Adipose tissue (tissue), 3 donors: ENCODE measurements at regions not wholly inside any gene's neighbourhood (a gene's known extent, or its start where the extent isn't known, plus 50 kb on each side); places are given as distances from the start of the nearest gene placed in this dataset.

ENCODE experiments used
- H3K27ac ChIP-seq: one replicate; pipeline ENCODE4 v1.5.1; 2013; ENCODE audit warnings: low read depth, low read length
- WGBS, 3 donors: extraction: QIAGEN DNeasy Blood & Tissue Kit; methylation state at CpG; one replicate each; pipeline ENCODE4 v1.1.7; 2013; 5-methylcytosine and 5-hydroxymethylcytosine counted together
- donor health status: healthy with polysubstance abuse.
- donor health status: Bipolar disorder and iron deficiency.
- donor health status: healthy.

GRCh38 chr4:30783751-30784150 lies 63.6 kb downstream of the PCDH7 start:
- no peak overlapping the region for H3K27ac ChIP-seq

GRCh38 chr4:30789219-30789671 lies 69.1 kb downstream of the PCDH7 start:
- H3K27ac ChIP-seq: no peak overlapping the region
- WGBS, 3 donors: 10 to 30% (median 29%) methylated on average over 2 of the region's 2 CpGs

DNA sequence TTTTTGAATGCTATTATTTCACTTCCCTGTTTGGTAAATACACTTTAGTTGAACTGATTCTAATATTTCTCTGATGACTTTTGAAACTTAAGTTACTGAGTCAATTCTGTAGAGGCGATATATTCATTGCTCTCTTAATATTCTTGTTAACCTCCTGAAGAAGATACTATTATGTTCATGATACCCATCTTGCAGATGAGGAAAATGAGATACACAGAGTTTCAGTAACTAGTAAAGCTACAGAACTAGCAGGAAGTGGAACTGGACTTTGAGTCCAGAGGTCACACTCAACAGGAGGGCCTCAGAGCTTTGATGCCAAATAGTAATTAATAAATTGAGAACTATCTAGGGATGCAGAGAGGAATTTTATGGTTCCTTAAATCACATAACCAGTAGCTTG lies 70.0 kb downstream of the PCDH7 start:
- 89 to 92% (median 91%) methylated on average over 1 of the region's 1 CpG for WGBS, 3 donors
- H3K27ac ChIP-seq: no peak overlapping the region

DNA sequence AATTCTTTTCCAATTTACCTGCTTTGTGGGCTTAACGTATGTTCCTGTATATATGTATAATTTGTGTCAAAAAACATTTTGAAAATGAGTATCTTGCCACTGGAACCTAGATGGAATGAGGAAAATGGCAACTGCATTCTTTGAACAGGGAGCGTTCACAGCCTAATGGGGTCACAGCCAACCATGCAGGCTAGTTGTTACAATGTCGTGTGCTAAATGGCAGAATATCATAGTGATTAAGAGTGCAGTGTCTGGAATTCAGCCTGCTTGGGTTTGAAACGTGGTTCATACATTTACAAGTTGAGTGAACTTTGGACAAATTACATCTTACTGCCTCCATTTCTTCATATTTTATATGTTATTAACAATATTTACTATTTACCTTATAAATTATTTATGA lies 70.8 kb downstream of the PCDH7 start:
- H3K27ac ChIP-seq: no peak overlapping the region
- WGBS, 3 donors: 83 to 87% (median 84%) methylated on average over 4 of the region's 4 CpGs

GRCh38 chr4:30792601-30793000 lies 72.4 kb downstream of the PCDH7 start:
- 78 to 88% (median 86%) methylated on average over 3 of the region's 3 CpGs for WGBS, 3 donors

GRCh38 chr4:30801876-30802275 lies 81.7 kb downstream of the PCDH7 start:
- 64 to 77% (median 69%) methylated on average over 2 of the region's 2 CpGs for whole genome bisulfite sequencing, 3 donors
- H3K27ac ChIP-seq: no peak overlapping the region

More at GRCh38 chr4:30792601-30793000, 72.4 kb downstream of the PCDH7 start:
- H3K27ac ChIP-seq: no peak overlapping the region

DNA sequence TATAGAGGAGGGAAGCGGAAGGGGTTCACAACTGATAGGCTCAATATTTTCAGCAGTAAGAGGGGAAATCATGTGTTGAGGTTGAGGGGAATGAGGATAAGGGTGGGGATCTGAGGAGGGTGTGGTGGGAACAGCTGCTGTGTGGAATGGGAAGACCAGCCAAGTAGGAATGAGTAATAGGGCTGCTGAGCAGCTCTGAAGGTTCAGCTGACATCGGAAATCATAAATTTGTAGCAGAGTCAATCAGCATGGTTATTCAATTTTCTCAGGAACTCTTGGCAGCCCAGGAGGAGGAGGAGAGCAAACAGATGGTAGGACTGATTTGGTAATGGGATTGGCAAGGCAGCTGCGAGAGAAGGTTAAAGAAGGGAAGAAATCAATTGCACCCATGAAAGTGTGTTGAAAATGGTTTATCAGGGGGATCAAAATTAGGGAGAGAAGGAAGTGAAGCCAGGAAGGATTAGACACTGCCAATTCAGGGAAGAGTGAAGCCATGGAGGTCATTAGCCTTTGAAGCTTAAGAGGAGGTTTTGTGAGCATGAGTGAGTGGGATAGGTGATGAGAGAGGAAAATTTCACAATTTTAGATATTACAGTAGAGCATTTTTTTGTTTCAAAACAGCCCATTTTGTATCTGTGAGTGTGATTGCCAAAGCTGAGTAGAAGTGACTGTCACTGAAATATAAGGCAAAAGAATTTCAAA lies 82.6 kb downstream of the PCDH7 start:
- 61 to 67% (median 63%) methylated on average over 3 of the region's 3 CpGs for WGBS, 3 donors

GRCh38 chr4:30808276-30808675 lies 88.1 kb downstream of the PCDH7 start:
- H3K27ac ChIP-seq: no peak overlapping the region

More for the DNA sequence above, 82.6 kb downstream of the PCDH7 start:
- H3K27ac ChIP-seq: no peak overlapping the region

DNA sequence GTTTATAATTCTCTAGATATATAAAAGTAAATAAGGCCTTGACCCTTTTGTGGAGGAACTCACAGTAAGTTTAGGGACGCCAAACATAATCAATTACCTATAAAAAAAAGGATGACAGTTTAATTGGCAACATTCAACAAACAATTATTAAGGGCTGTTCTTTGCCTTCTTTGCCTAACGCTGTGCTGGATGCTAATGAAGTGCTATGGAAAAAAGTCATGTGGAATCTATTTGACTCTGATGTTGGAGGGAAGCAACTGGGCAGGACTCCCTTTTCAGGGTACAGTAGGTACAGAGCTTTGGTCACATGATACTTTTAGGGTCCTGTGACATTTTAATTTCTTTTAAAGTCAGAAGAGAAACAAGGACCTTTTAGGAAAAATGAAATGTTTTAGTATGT lies 91.1 kb downstream of the PCDH7 start:
- 58 to 75% (median 69%) methylated on average over 2 of the region's 2 CpGs for WGBS, 3 donors
- no peak overlapping the region for H3K27ac ChIP-seq

- 56 to 81% (median 74%) methylated on average over 2 of the region's 2 CpGs for WGBS, 3 donors
- H3K27ac ChIP-seq: no peak overlapping the region
These were observed 95.5 kb downstream of the PCDH7 start for GRCh38 chr4:30815685-30816084.

GRCh38 chr4:30817447-30817846 lies 97.3 kb downstream of the PCDH7 start:
- WGBS, 3 donors: 50 to 52% (median 51%) methylated on average over 1 of the region's 1 CpG
- no peak overlapping the region for H3K27ac ChIP-seq

DNA sequence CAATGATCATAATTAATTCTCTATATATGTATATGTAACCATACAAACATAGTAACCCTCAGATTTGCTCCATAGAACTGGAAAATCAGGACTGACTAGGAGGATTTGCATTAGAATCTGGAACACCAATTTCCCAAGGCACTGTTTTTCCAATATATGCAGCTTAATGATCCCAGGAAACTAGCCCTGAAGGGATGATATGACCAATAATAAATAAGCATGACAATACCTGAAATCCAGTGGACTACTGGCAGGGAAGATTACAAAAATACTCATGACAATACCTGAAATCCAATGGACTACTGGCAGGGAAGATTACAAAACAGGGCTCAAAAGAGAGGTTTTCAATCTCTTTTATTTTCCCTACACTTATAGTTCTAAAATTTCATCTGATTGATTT lies 98.4 kb downstream of the PCDH7 start:
- H3K27ac ChIP-seq: no peak overlapping the region

DNA sequence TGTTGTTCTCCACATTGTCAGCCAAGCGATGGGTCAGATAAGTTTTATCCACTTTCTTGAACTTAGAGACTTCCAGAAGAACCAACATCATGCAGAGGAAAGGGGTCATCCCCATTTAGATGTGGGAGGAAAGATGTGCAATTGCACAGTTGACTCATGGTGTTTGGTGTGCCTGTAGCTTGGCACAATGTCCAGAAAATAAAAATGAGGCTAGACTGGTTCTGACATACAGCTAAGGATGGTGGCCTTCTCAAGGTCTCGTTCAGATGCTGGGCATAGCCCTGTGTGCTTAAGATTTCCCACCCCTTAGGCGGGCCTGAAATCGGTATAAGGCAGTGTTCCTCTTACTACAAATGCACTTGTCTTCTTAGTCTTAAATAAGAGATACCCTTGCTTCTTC lies 101.1 kb downstream of the PCDH7 start:
- 82 to 91% (median 89%) methylated on average over 4 of the region's 4 CpGs for WGBS, 3 donors
- H3K27ac ChIP-seq: no peak overlapping the region

- WGBS, 3 donors: 74 to 76% (median 74%) methylated on average over 12 of the region's 12 CpGs
- H3K27ac ChIP-seq: no peak overlapping the region
These were observed 101.9 kb downstream of the PCDH7 start for GRCh38 chr4:30821859-30822612.

DNA sequence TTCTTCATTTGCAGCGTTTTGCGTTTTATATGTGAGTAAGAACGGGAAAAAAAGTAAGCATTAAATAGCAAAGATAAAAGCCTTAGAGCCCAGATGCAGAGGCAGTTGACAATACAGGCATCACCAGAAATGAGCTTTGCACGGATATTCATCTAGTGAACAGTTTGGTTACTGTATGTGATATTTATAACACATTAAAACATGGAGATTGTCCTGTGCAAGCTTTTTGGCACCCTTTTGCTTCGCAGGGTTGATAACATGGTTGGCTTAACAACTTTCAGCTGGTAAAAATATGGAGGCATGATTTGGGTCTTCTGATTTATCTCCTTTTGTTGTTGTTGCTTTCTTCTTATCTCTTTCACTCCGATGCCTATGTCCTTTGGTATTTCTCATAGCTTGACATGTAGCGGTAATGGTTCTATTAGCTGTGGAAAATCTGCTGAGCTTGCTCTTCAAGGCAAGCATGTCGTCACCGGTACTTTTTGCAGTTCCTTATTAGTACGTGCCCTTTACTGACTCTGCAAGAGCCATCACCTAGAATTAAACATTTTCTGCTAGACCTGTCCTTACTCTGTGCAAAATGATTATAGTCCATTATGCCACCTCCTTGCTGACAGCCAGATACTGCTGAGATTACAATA lies 102.9 kb downstream of the PCDH7 start:
- no peak overlapping the region for H3K27ac ChIP-seq
- 81 to 89% (median 88%) methylated on average over 10 of the region's 10 CpGs for WGBS, 3 donors

DNA sequence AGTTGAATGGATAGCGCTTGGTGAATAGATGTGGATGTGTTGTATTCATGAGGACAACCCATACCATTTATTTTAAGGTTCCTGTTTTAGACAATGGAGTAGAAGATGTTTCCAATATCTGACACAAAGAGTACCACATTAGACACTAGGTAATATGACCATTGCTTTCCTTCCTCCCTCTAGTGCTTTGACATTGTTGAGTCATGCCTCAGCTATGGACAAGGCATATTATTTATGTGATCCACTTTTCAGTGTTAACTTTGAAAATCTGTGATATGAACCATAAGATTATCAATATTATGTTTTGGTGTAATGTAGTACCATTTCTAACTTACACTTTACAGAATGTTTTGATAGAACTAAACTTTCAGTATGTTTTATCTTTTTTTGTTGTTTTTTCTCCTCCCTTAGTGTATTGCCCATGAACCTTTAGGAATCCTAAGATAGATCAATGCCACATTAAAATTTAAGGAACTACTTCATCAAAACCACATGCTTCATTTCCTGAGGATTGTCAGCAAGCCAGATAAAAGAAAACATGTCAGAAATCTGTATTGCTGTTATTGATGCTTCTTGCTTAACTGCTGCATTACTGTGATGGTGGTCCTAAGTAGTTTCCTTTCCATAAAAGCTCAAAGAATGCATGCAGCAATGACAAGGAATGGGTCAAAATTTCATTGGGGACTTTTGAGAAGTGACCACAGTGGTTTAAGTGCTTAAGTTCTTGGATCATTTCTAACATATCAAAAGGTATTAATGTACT lies 105.0 kb downstream of the PCDH7 start:
- no peak overlapping the region for H3K27ac ChIP-seq
- 96 to 100% (median 100%) methylated on average over 1 of the region's 1 CpG for WGBS, 3 donors

GRCh38 chr4:30828264-30828926 lies 108.2 kb downstream of the PCDH7 start:
- H3K27ac ChIP-seq: no peak overlapping the region
- 61 to 90% (median 80%) methylated on average over 5 of the region's 5 CpGs for WGBS, 3 donors

DNA sequence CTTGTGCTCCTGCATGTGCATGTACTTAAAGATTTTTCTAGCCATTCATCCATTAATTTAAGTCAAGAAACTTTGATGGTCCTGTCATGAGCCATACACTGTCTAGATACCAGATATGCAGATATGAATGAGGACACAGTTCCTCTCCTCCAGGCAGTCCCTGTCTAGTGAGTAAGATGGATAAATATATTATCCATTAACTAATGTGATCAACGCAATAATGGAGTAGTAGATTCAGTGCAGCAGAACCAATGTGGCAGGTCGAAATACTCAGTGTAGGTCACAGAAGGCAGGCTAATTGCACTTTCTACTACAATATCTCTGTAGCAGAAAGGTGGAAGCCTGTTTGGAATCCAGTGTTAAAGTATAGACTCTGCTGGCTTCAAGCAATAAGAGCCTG lies 112.5 kb downstream of the PCDH7 start:
- no peak overlapping the region for H3K27ac ChIP-seq

More for the DNA sequence above, 112.5 kb downstream of the PCDH7 start:
- WGBS, 3 donors: 61 to 83% (median 80%) methylated on average over 2 of the region's 2 CpGs
